Loucy (cell line): ENCODE measurements at regions not wholly inside any gene's neighbourhood (a gene's known extent, or its start where the extent isn't known, plus 50 kb on each side); places are given as distances from the start of the nearest gene placed in this dataset.

ENCODE experiments used
- H2AFZ ChIP-seq: fragments of 200-600 bp; sonication (generic); 2 replicates; pipeline ENCODE4 v1.6.0; 2016; ENCODE audit warnings: antibody characterized with exemption, mild to moderate bottlenecking, low read length, moderate library complexity
- H3F3A ChIP-seq: fragments of 200-600 bp; 2 replicates; pipeline ENCODE4 v1.6.0; 2016; ENCODE audit warnings: antibody characterized with exemption, low read depth, mild to moderate bottlenecking
- H3K27me3 ChIP-seq: fragments of 200-600 bp; sonication (generic); 2 replicates; pipeline ENCODE4 v1.6.1; 2014; ENCODE audit warnings: low read length, mild to moderate bottlenecking; ENCODE audit not compliant: insufficient read depth, poor library complexity, severe bottlenecking
- H3K36me3 ChIP-seq: fragments of 200-600 bp; sonication (generic); 2 replicates; pipeline ENCODE4 v1.6.1; 2016; ENCODE audit warnings: low read length; ENCODE audit not compliant: insufficient read depth
- H3K4me1 ChIP-seq: fragments of 200-600 bp; sonication (generic); 2 replicates; pipeline ENCODE4 v1.5.1; 2014; ENCODE audit warnings: low read length, mild to moderate bottlenecking; ENCODE audit not compliant: insufficient read depth, poor library complexity, severe bottlenecking
- H3K4me2 ChIP-seq: fragments of 200-600 bp; sonication (generic); 2 replicates; pipeline ENCODE4 v1.6.0; 2014; ENCODE audit warnings: antibody characterized with exemption, low read length, low read depth, mild to moderate bottlenecking; ENCODE audit not compliant: poor library complexity, severe bottlenecking
- H3K4me3 ChIP-seq: fragments of 200-600 bp; sonication (generic); 2 replicates; pipeline ENCODE4 v1.5.1; 2014; ENCODE audit warnings: low read length, mild to moderate bottlenecking, mixed read lengths; ENCODE audit not compliant: poor library complexity, severe bottlenecking
- H3K79me2 ChIP-seq: fragments of 200-600 bp; sonication (generic); 2 replicates; pipeline ENCODE4 v1.6.1; 2014; ENCODE audit warnings: low read length; ENCODE audit not compliant: insufficient read depth
- H3K9ac ChIP-seq: fragments of 200-600 bp; sonication (generic); 2 replicates; pipeline ENCODE4 v1.6.0; 2014; ENCODE audit warnings: mild to moderate bottlenecking, low read depth, low read length, moderate library complexity; ENCODE audit not compliant: poor library complexity, severe bottlenecking
- H3K9me2 ChIP-seq: fragments of 200-600 bp; sonication (generic); replicated peaks from 2 replicates; pipeline ENCODE4 v1.6.1; 2016; ENCODE audit warnings: low read depth, low read length, mixed read lengths
- H3K9me3 ChIP-seq: fragments of 200-600 bp; sonication (generic); 2 replicates; pipeline ENCODE4 v1.6.1; 2014; ENCODE audit warnings: mild to moderate bottlenecking, antibody characterized with exemption, low read length, low read depth; ENCODE audit not compliant: insufficient read depth
- H4K20me1 ChIP-seq: fragments of 200-600 bp; sonication (generic); 2 replicates; pipeline ENCODE4 v1.6.0; 2014; ENCODE audit warnings: antibody characterized with exemption, low read length, mild to moderate bottlenecking; ENCODE audit not compliant: insufficient read depth, poor library complexity, severe bottlenecking
- CTCF ChIP-seq: fragments of 200-600 bp; sonication (generic); conservative IDR thresholded peaks from 2 replicates; pipeline ENCODE4 v1.5.1; 2014; ENCODE audit warnings: mild to moderate bottlenecking, antibody characterized with exemption, low read length
- EZH2phosphoT487 ChIP-seq: fragments of 200-600 bp; IDR thresholded peaks from 2 replicates; pipeline ENCODE4 v1.6.1; 2018; ENCODE audit warnings: antibody characterized with exemption, mild to moderate bottlenecking, moderate library complexity, borderline replicate concordance

- H3K4me1 ChIP-seq, result no peaks in the 10 kb centered on the region
Observed at GRCh38 chr2:201975434-201975833, 58.2 kb upstream of the FZD7 start.

GRCh38 chr2:201975964-201976612 lies 57.6 kb upstream of the FZD7 start:
- Histone ChIP-seq H2AFZ (no peak overlapping the region), H3K36me3 (no peaks in the 10 kb centered on the region), H3K27me3 (no peaks in the 10 kb centered on the region), H3K4me3 (no peak overlapping the region), H3K9me3 (no peaks in the 10 kb centered on the region), H3K9ac (no peak overlapping the region), H4K20me1 (no peaks in the 10 kb centered on the region), H3F3A (no peaks in the 10 kb centered on the region), H3K9me2 (no peaks in the 10 kb centered on the region), H3K4me1 (no peaks in the 10 kb centered on the region), H3K79me2 (no peaks in the 10 kb centered on the region), H3K4me2 (no peak overlapping the region)
- no peak for TF ChIP-seq CTCF
- TF ChIP-seq EZH2phosphoT487, result no peak

More at GRCh38 chr2:201975434-201975833, 58.2 kb upstream of the FZD7 start:
- Histone ChIP-seq H4K20me1 (no peaks in the 10 kb centered on the region), H3K27me3 (no peaks in the 10 kb centered on the region), H3K9me2 (no peaks in the 10 kb centered on the region), H3K36me3 (no peaks in the 10 kb centered on the region), H3K79me2 (no peaks in the 10 kb centered on the region), H2AFZ (no peak overlapping the region), H3K9me3 (no peaks in the 10 kb centered on the region), H3F3A (no peaks in the 10 kb centered on the region), H3K9ac (no peak overlapping the region), H3K4me3 (no peak overlapping the region), H3K4me2 (no peak overlapping the region)
- no peak for TF ChIP-seq EZH2phosphoT487
- TF ChIP-seq CTCF, result no peak

GRCh38 chr2:201977651-201978050 lies 56.0 kb upstream of the FZD7 start:
- Histone ChIP-seq H3K4me1 (no peaks in the 10 kb centered on the region), H2AFZ (no peak overlapping the region), H3K9me3 (no peaks in the 10 kb centered on the region), H3K4me3 (no peak overlapping the region), H3K79me2 (no peaks in the 10 kb centered on the region), H3F3A (no peaks in the 10 kb centered on the region), H3K4me2 (no peak overlapping the region), H3K9me2 (no peaks in the 10 kb centered on the region), H3K36me3 (no peaks in the 10 kb centered on the region), H4K20me1 (no peaks in the 10 kb centered on the region), H3K9ac (no peak overlapping the region), H3K27me3 (no peaks in the 10 kb centered on the region)
- TF ChIP-seq CTCF, result no peak
- no peak for TF ChIP-seq EZH2phosphoT487
